GM18505 (cell line): ENCODE measurements at regions not wholly inside any gene's neighbourhood (a gene's known extent, or its start where the extent isn't known, plus 50 kb on each side); places are given as distances from the start of the nearest gene placed in this dataset.

Source experiments
- ATAC-seq: cut with Tn5 transposase; IDR thresholded peaks from one replicate; pipeline ENCODE4 v1.9.1; 2021; ENCODE audit not compliant: unreplicated experiment
- POLR2A ChIP-seq: IDR thresholded peaks from 4 replicates; pipeline ENCODE4 v1.6.1; 2011; ENCODE audit warnings: borderline replicate concordance; ENCODE audit not compliant: insufficient read depth, insufficient read length; ENCODE audit errors: extremely low read depth

- no peak for TF ChIP-seq POLR2A
- ATAC-seq, result no peak
Measured at GRCh38 chr11:19436932-19437331, 196.2 kb upstream of the E2F8 start.

- no peak for TF ChIP-seq POLR2A
- no peak for ATAC-seq
Measured at GRCh38 chr11:19435306-19435989, 194.7 kb upstream of the E2F8 start.

GRCh38 chr11:19433791-19434190 is 193.0 kb upstream of the E2F8 start:
- no peak for ATAC-seq
- no peak for TF ChIP-seq POLR2A

GRCh38 chr11:19433367-19433766 is 192.6 kb upstream of the E2F8 start:
- TF ChIP-seq POLR2A, result no peak
- ATAC-seq, result peak; percentile 66

GRCh38 chr11:19432370-19433061 is 191.8 kb upstream of the E2F8 start:
- ATAC-seq, result peak; percentile 46
- no peak for TF ChIP-seq POLR2A

GRCh38 chr11:19430754-19431398 is 190.1 kb upstream of the E2F8 start:
- ATAC-seq, result no peak
- no peak for TF ChIP-seq POLR2A

- no peak for ATAC-seq
- TF ChIP-seq POLR2A, result no peak
Measured at GRCh38 chr11:19430346-19430745, 189.6 kb upstream of the E2F8 start.

GRCh38 chr11:19429108-19429760 is 188.5 kb upstream of the E2F8 start:
- TF ChIP-seq POLR2A, result no peak
- no peak for ATAC-seq

- no peak for TF ChIP-seq POLR2A
- no peak for ATAC-seq
Measured at GRCh38 chr11:19428206-19429002, 187.7 kb upstream of the E2F8 start.

- no peak for ATAC-seq
- no peak for TF ChIP-seq POLR2A
Measured at GRCh38 chr11:19426756-19427403, 186.1 kb upstream of the E2F8 start.

- no peak for TF ChIP-seq POLR2A
Measured at GRCh38 chr11:19426011-19426755, 185.4 kb upstream of the E2F8 start.

GRCh38 chr11:19422276-19422675 is 181.5 kb upstream of the E2F8 start:
- ATAC-seq, result no peak
- no peak for TF ChIP-seq POLR2A

More at GRCh38 chr11:19426011-19426755, 185.4 kb upstream of the E2F8 start:
- ATAC-seq, result no peak
